ENCODE measurements at regions not wholly inside any gene's neighbourhood (a gene's known extent, or its start where the extent isn't known, plus 50 kb on each side); places are given as distances from the start of the nearest gene placed in this dataset.

GRCh38 chr20:24166123-24166381 lies 177.5 kb upstream of the GGTLC1 start:
- TF ChIP-seq CTCF (conservative IDR thresholded peaks at IDR 0.05; ENCODE audit: low read depth, low read length), result no peak
- no peak for TF ChIP-seq EZH2 (IDR thresholded peaks at IDR 0.05; ENCODE audit: borderline replicate concordance, low read depth, low read length, poor library complexity, severe bottlenecking)

All from A673 (cell line).